ENCODE measurements at regions not wholly inside any gene's neighbourhood (a gene's known extent, or its start where the extent isn't known, plus 50 kb on each side); places are given as distances from the start of the nearest gene placed in this dataset.

- POLR2A ChIA-PET, result no interaction called here
- TF ChIP-seq POLR2AphosphoS5 (IDR thresholded peaks at IDR 0.05; ENCODE audit: low read depth, low read length), result no peak
- TF ChIP-seq CTCF (IDR thresholded peaks at IDR 0.05), result no peak
- TF ChIP-seq SIN3A (IDR thresholded peaks at IDR 0.05; ENCODE audit: borderline replicate concordance, insufficient read depth, low read depth, low read length), result no peak
- no peak for TF ChIP-seq TCF7L2 (IDR thresholded peaks at IDR 0.05; ENCODE audit: low read depth, low read length)
- TF ChIP-seq REST (IDR thresholded peaks at IDR 0.05; ENCODE audit: insufficient read depth in 1 of 2, low read depth in 2 of 2, low read length in 1 of 2), result no peak
- CTCF ChIA-PET, result no interaction called here
- BruUV-seq (replicated peaks), result no TSS peak
- Histone ChIP-seq H3K27me3 (ENCODE audit: control insufficient read depth, insufficient read depth, low read length) (no peaks in the 10 kb centered on the region), H3K27ac (ENCODE audit: low read length) (no peak overlapping the region), H3K9me3 (ENCODE audit: control insufficient read depth, insufficient read depth, low read depth, low read length) (no peaks in the 10 kb centered on the region), H3K4me1 (ENCODE audit: control insufficient read depth, insufficient read depth, low read length) (no peaks in the 10 kb centered on the region), H3K36me3 (ENCODE audit: control insufficient read depth, insufficient read depth, low read length) (no peaks in the 10 kb centered on the region), H3K4me3 (ENCODE audit: low read depth in 2 of 2, low read length in 2 of 2) (no peak overlapping the region)
- in situ Hi-C loops (cut with HindIII; ENCODE audit: low pct_unique_long_range_greater_than_20kb, low sequenced_read_pairs) (no loop called here), intact Hi-C loops (cut with micrococcal nuclease; ENCODE audit: unreplicated experiment) (no loop called here)
- no peak for ATAC-seq
- no peak for DNase-seq (ENCODE audit: low read depth, low spot score)
Measured at GRCh38 chr2:142544173-142544572, 333.3 kb upstream of the KYNU start.

- Histone ChIP-seq H3K27ac (ENCODE audit: low read length) (no peak overlapping the region), H3K36me3 (ENCODE audit: control insufficient read depth, insufficient read depth, low read length) (no peaks in the 10 kb centered on the region), H3K4me1 (ENCODE audit: control insufficient read depth, insufficient read depth, low read length) (no peaks in the 10 kb centered on the region), H3K27me3 (ENCODE audit: control insufficient read depth, insufficient read depth, low read length) (no peaks in the 10 kb centered on the region), H3K4me3 (ENCODE audit: low read depth in 2 of 2, low read length in 2 of 2) (no peak overlapping the region), H3K9me3 (ENCODE audit: control insufficient read depth, insufficient read depth, low read depth, low read length) (no peaks in the 10 kb centered on the region)
- ChIA-PET POLR2A (no interaction called here), CTCF (no interaction called here)
- no peak for TF ChIP-seq CTCF (IDR thresholded peaks at IDR 0.05)
- TF ChIP-seq REST (IDR thresholded peaks at IDR 0.05; ENCODE audit: insufficient read depth in 1 of 2, low read depth in 2 of 2, low read length in 1 of 2), result no peak
- TF ChIP-seq POLR2AphosphoS5 (IDR thresholded peaks at IDR 0.05; ENCODE audit: low read depth, low read length), result no peak
- no peak for TF ChIP-seq TCF7L2 (IDR thresholded peaks at IDR 0.05; ENCODE audit: low read depth, low read length)
- TF ChIP-seq SIN3A (IDR thresholded peaks at IDR 0.05; ENCODE audit: borderline replicate concordance, insufficient read depth, low read depth, low read length), result no peak
- DNase-seq (ENCODE audit: low read depth, low spot score) (no peak), ATAC-seq (no peak)
- in situ Hi-C loops (cut with HindIII; ENCODE audit: low pct_unique_long_range_greater_than_20kb, low sequenced_read_pairs) (no loop called here), intact Hi-C loops (cut with micrococcal nuclease; ENCODE audit: unreplicated experiment) (no loop called here)
- BruUV-seq (replicated peaks), result no TSS peak
Measured at GRCh38 chr2:142542431-142542910, 335.0 kb upstream of the KYNU start.
